ENCODE measurements at regions not wholly inside any gene's neighbourhood (a gene's known extent, or its start where the extent isn't known, plus 50 kb on each side); places are given as distances from the start of the nearest gene placed in this dataset.

- DNase-seq (ENCODE audit: low spot score), result no peak
- TF ChIP-seq CTCF (IDR thresholded peaks at IDR 0.05; ENCODE audit: extremely low read depth, missing control alignments), result no peak
Measured at GRCh38 chr2:144229296-144229695, 290.6 kb downstream of the ZEB2 start.

GRCh38 chr2:144227427-144228105, 292.4 kb downstream of the ZEB2 start:
- no peak for TF ChIP-seq CTCF (IDR thresholded peaks at IDR 0.05; ENCODE audit: extremely low read depth, missing control alignments)
- no peak for DNase-seq (ENCODE audit: low spot score)

GRCh38 chr2:144225076-144225475, 294.8 kb downstream of the ZEB2 start:
- DNase-seq (ENCODE audit: low spot score), result no peak
- no peak for TF ChIP-seq CTCF (IDR thresholded peaks at IDR 0.05; ENCODE audit: extremely low read depth, missing control alignments)

- no peak for DNase-seq (ENCODE audit: low spot score)
- TF ChIP-seq CTCF (IDR thresholded peaks at IDR 0.05; ENCODE audit: extremely low read depth, missing control alignments), result no peak
Measured at GRCh38 chr2:144224472-144224871, 295.4 kb downstream of the ZEB2 start.

GRCh38 chr2:144219979-144220378, 299.9 kb downstream of the ZEB2 start:
- no peak for DNase-seq (ENCODE audit: low spot score)
- TF ChIP-seq CTCF (IDR thresholded peaks at IDR 0.05; ENCODE audit: extremely low read depth, missing control alignments), result no peak

GRCh38 chr2:144217853-144218633, 301.9 kb downstream of the ZEB2 start:
- TF ChIP-seq CTCF (IDR thresholded peaks at IDR 0.05; ENCODE audit: extremely low read depth, missing control alignments), result no peak
- no peak for DNase-seq (ENCODE audit: low spot score)

Data from GM20000 (cell line).